ENCODE measurements at regions not wholly inside any gene's neighbourhood (a gene's known extent, or its start where the extent isn't known, plus 50 kb on each side); places are given as distances from the start of the nearest gene placed in this dataset.

- H3K4me3 ChIP-seq (replicated peaks; ENCODE audit: low read depth, low read length), result no peak overlapping the region
- DNase-seq (ENCODE audit: extremely low read depth, low read depth), result no peak
- TF ChIP-seq CTCF (IDR thresholded peaks at IDR 0.05; ENCODE audit: low read depth, low read length, missing control alignments), result no peak
Observed at GRCh38 chr11:29578806-29579205, 438.0 kb downstream of the KCNA4 start.

DNA sequence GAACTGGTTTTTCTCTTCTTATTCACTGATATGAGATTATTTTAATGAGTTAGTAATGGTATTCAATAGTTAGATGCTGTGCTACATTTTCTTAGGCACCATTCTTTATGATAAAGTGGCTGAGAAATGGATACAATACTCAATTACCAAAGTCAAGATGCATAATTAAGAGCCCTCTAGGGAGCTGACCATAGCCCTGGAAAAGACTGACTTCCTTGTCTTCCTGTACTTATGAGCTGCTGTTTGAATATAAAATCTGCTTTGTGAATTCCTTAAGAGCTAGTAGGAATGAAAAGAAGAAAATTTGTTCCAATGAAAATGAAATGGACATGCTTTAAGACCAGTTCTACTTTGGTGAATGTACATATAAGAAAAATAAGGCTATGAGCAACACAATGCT, 452.3 kb downstream of the KCNA4 start:
- H3K4me3 ChIP-seq (replicated peaks; ENCODE audit: low read depth, low read length), result no peak overlapping the region
- DNase-seq (ENCODE audit: extremely low read depth, low read depth), result no peak
- no peak for TF ChIP-seq CTCF (IDR thresholded peaks at IDR 0.05; ENCODE audit: low read depth, low read length, missing control alignments)

DNA sequence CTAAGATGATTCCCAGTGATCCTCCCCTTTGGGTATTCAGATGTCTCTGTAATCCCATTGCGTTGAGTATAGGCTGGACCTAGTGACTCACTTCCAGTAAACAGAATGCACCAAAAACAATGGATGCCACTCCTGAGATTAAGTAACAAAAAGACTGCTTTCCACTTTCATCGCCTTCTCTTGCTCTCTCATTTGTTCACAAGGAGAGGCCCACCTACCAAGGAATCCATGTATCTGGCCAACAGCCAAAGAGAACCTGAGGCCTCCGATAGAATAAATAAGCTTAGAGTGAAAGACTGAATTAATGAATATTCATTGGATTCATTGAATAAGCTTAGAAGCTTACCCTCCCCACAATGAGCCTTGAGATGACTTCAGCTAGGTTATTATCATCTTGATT, 454.6 kb downstream of the KCNA4 start:
- no peak for TF ChIP-seq CTCF (IDR thresholded peaks at IDR 0.05; ENCODE audit: low read depth, low read length, missing control alignments)
- no peak for DNase-seq (ENCODE audit: extremely low read depth, low read depth)
- H3K4me3 ChIP-seq (replicated peaks; ENCODE audit: low read depth, low read length), result no peak overlapping the region

GRCh38 chr11:29553990-29554389, 462.8 kb downstream of the KCNA4 start:
- no peak for DNase-seq (ENCODE audit: extremely low read depth, low read depth)
- no peak overlapping the region for H3K4me3 ChIP-seq (replicated peaks; ENCODE audit: low read depth, low read length)
- TF ChIP-seq CTCF (IDR thresholded peaks at IDR 0.05; ENCODE audit: low read depth, low read length, missing control alignments), result no peak

DNA sequence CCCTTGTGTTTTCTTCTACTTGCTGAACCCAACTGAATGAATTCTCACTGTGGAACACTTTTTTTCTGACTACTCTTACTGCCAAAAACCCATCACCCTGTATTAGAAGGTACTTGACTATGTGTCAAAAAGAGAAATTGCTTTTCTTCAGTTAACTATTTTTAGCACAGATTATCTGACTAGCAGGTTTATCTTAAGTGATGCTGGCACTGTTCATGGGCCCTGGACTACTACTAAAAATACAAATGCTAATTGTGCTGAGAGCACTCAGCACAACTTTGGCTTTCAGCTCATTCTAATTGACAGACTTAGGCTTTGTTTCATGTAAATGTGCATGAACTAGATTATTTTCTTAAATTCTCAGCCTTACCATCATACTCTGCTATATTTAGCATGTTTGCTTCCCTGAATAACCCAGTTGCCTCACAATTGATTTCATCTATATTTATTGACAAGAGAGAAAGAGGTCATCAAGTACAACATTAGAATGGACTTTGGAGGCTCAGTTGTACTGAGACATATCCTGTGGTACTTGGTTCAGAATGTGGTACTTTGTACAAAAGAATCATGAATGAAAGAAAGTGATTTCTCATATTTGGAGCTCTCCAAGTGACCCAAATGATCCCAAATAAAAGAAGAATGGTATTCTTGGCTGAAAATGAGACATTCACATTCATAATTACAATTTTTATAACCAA, 478.3 kb downstream of the KCNA4 start:
- DNase-seq (ENCODE audit: extremely low read depth, low read depth), result no peak
- no peak overlapping the region for H3K4me3 ChIP-seq (replicated peaks; ENCODE audit: low read depth, low read length)
- TF ChIP-seq CTCF (IDR thresholded peaks at IDR 0.05; ENCODE audit: low read depth, low read length, missing control alignments), result no peak

GRCh38 chr11:29534836-29535235, 482.0 kb downstream of the KCNA4 start:
- TF ChIP-seq CTCF (IDR thresholded peaks at IDR 0.05; ENCODE audit: low read depth, low read length, missing control alignments), result no peak
- no peak for DNase-seq (ENCODE audit: extremely low read depth, low read depth)
- H3K4me3 ChIP-seq (replicated peaks; ENCODE audit: low read depth, low read length), result no peak overlapping the region

DNA sequence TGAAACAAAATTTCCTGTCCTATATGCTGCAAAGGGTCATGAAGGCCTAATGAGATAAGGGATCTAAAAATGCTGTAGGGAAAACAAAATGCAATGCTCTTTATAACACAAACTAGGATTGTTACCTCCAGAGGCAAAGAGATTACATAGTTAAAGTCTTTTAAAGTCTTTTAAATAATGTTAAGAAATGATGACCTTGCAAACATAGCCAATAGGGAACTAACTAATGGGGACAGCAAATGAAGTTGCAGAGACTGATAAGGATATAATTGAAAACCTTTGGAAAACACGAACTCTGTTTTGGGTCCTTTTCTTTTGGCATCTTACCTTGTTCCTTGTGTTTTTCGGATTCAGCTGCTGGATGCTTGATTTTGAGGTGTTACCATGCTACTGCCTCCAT, 485.9 kb downstream of the KCNA4 start:
- no peak for DNase-seq (ENCODE audit: extremely low read depth, low read depth)
- no peak overlapping the region for H3K4me3 ChIP-seq (replicated peaks; ENCODE audit: low read depth, low read length)
- TF ChIP-seq CTCF (IDR thresholded peaks at IDR 0.05; ENCODE audit: low read depth, low read length, missing control alignments), result no peak
